ENCODE measurements at regions not wholly inside any gene's neighbourhood (a gene's known extent, or its start where the extent isn't known, plus 50 kb on each side); places are given as distances from the start of the nearest gene placed in this dataset.

DNA sequence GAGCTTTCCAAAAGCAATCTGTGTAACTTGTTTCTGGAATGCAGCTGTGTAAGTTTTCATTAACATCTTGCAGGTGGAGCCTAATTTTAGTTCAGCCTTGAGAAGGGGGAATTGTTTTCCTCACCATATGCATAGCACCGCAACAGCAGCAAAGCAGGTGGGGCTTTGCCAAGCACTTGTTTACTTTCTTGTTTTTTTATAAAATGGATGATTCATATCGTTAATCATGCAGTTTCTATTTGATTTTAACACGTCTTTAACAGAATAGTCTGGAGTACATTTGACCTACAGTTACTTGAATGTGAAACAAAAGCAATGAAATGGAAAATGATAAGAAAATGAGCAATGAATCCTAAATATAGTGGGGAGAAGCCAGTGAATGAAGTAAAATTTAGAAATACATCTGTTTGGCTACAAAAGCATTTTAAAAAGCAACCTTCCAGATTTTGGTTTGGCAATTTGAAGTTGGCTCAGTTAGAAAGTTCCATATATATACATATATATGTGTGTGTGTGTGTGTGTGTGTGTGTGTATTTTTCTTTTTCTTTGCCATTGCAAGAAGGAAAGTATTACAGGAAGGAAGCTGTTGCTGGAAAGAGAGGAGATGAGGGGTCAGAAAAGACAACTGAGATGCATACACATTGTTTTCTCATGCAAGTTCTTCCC is 119.0 kb upstream of the ADGRL2 start:
- Histone ChIP-seq H3K36me3 (replicated peaks in 1 of 2; ENCODE audit: control insufficient read depth in 1 of 2, insufficient read depth in 2 of 2, low read length in 2 of 2) (no peaks in the 10 kb centered on the region), H2AFZ (ENCODE audit: insufficient read depth, low read depth, low read length, poor library complexity, severe bottlenecking) (no peak overlapping the region), H3K79me2 (ENCODE audit: insufficient read depth, low read length) (no peaks in the 10 kb centered on the region), H3K4me2 (replicated peaks; ENCODE audit: extremely low read depth, low read length, poor library complexity, severe bottlenecking) (no peak overlapping the region), H3K9ac (ENCODE audit: insufficient read depth, low read length, poor library complexity, severe bottlenecking) (no peak overlapping the region), H4K20me1 (ENCODE audit: insufficient read depth, low read length) (no peaks in the 10 kb centered on the region), H3K4me3 (replicated peaks in 1 of 3; ENCODE audit: low read depth in 2 of 3, low read length in 3 of 3) (no peak overlapping the region), H3K9me3 (replicated peaks in 1 of 2; ENCODE audit: control insufficient read depth in 1 of 2, insufficient read depth in 1 of 2, low read length in 2 of 2) (peaks cover 3 to 4% of the 10 kb centered on the region in 2 donors), H3K27me3 (ENCODE audit: control insufficient read depth in 2 of 2, insufficient read depth in 2 of 2, low read length in 2 of 2) (no peaks in the 10 kb centered on the region), H3K4me1 (ENCODE audit: control insufficient read depth in 1 of 2, insufficient read depth in 2 of 2, low read length in 2 of 2) (no peaks in the 10 kb centered on the region), H3K27ac (ENCODE audit: low read depth in 1 of 2, low read length in 2 of 2) (no peak overlapping the region)
- Mint-ChIP-seq H3K9me3 (peaks cover 7 to 15% (median 10%) of the 10 kb centered on the region in 7 donors), H3K36me3 (no peaks in the 10 kb centered on the region), H3K4me3 (no peak overlapping the region), H3K4me1 (no peaks in the 10 kb centered on the region), H3K27ac (no peak overlapping the region), H3K27me3 (ENCODE audit: low read depth in 3 of 3) (no peaks in the 10 kb centered on the region)
- no peak for DNase-seq
- intact Hi-C loops (cut with micrococcal nuclease), result no loop called here
- no CpG with 5 or more reads among the region's 3 CpGs for whole genome bisulfite sequencing (ENCODE audit: insufficient coverage)
- TF ChIP-seq, protein P1, sequence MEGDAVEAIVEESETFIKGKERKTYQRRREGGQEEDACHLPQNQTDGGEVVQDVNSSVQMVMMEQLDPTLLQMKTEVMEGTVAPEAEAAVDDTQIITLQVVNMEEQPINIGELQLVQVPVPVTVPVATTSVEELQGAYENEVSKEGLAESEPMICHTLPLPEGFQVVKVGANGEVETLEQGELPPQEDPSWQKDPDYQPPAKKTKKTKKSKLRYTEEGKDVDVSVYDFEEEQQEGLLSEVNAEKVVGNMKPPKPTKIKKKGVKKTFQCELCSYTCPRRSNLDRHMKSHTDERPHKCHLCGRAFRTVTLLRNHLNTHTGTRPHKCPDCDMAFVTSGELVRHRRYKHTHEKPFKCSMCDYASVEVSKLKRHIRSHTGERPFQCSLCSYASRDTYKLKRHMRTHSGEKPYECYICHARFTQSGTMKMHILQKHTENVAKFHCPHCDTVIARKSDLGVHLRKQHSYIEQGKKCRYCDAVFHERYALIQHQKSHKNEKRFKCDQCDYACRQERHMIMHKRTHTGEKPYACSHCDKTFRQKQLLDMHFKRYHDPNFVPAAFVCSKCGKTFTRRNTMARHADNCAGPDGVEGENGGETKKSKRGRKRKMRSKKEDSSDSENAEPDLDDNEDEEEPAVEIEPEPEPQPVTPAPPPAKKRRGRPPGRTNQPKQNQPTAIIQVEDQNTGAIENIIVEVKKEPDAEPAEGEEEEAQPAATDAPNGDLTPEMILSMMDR (IDR thresholded peaks at IDR 0.05), result no peak

DNA sequence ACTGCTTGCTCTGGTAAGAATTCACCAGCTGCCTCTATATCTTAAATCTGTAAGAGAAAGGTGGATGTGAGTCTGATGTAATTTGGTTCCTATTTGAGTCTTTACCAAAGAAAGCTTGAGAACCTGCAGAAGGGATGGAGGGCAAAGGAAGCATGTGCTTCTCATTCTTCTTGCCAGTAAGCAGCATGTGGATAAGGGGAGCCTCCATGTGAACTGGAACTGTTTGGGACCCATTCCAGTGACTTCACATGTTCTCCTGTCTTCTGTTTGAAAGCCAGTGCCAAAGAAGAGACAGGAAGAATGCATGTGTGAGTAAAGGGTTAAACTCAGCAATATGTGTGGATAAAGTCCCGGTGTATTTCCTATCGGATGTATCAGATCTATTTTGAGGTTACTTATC is 119.6 kb upstream of the ADGRL2 start:
- Histone ChIP-seq H3K4me3 (replicated peaks in 1 of 3; ENCODE audit: low read depth in 2 of 3, low read length in 3 of 3) (no peak overlapping the region), H3K4me1 (ENCODE audit: control insufficient read depth in 1 of 2, insufficient read depth in 2 of 2, low read length in 2 of 2) (no peaks in the 10 kb centered on the region), H3K27ac (ENCODE audit: low read depth in 1 of 2, low read length in 2 of 2) (no peak overlapping the region), H2AFZ (ENCODE audit: insufficient read depth, low read depth, low read length, poor library complexity, severe bottlenecking) (no peak overlapping the region), H3K79me2 (ENCODE audit: insufficient read depth, low read length) (no peaks in the 10 kb centered on the region), H3K4me2 (replicated peaks; ENCODE audit: extremely low read depth, low read length, poor library complexity, severe bottlenecking) (no peak overlapping the region), H4K20me1 (ENCODE audit: insufficient read depth, low read length) (no peaks in the 10 kb centered on the region), H3K27me3 (ENCODE audit: control insufficient read depth in 2 of 2, insufficient read depth in 2 of 2, low read length in 2 of 2) (no peaks in the 10 kb centered on the region), H3K9ac (ENCODE audit: insufficient read depth, low read length, poor library complexity, severe bottlenecking) (no peak overlapping the region), H3K9me3 (replicated peaks in 1 of 2; ENCODE audit: control insufficient read depth in 1 of 2, insufficient read depth in 1 of 2, low read length in 2 of 2) (peaks cover 3 to 6% of the 10 kb centered on the region in 2 donors), H3K36me3 (replicated peaks in 1 of 2; ENCODE audit: control insufficient read depth in 1 of 2, insufficient read depth in 2 of 2, low read length in 2 of 2) (no peaks in the 10 kb centered on the region)
- H3K27ac Mint-ChIP-seq, result no peak overlapping the region
- H3K4me1 Mint-ChIP-seq, result no peaks in the 10 kb centered on the region
- no CpG with 5 or more reads among the region's 2 CpGs for WGBS (ENCODE audit: insufficient coverage)
- TF ChIP-seq, protein P1 (IDR thresholded peaks at IDR 0.05), result no peak
- H3K36me3 Mint-ChIP-seq, result no peaks in the 10 kb centered on the region
- H3K9me3 Mint-ChIP-seq, result peaks cover 5 to 17% (median 13%) of the 10 kb centered on the region in 7 donors
- intact Hi-C loops (cut with micrococcal nuclease), result no loop called here
- H3K4me3 Mint-ChIP-seq, result no peak overlapping the region
- no peak for DNase-seq
- no peaks in the 10 kb centered on the region for H3K27me3 Mint-ChIP-seq (ENCODE audit: low read depth in 3 of 3)
